ENCODE measurements at regions not wholly inside any gene's neighbourhood (a gene's known extent, or its start where the extent isn't known, plus 50 kb on each side); places are given as distances from the start of the nearest gene placed in this dataset.

GRCh38 chr9:92186631-92187030 lies 71.4 kb upstream of the SPTLC1 start:
- DNase-seq, result no peak

- DNase-seq, result no peak
Measured at GRCh38 chr9:92185681-92186080, 70.5 kb upstream of the SPTLC1 start.

GRCh38 chr9:92185096-92185495 lies 69.9 kb upstream of the SPTLC1 start:
- no peak for DNase-seq

GRCh38 chr9:92184041-92184564 lies 68.9 kb upstream of the SPTLC1 start:
- no peak for DNase-seq

- DNase-seq, result no peak
Measured at GRCh38 chr9:92183449-92183848, 68.2 kb upstream of the SPTLC1 start.

GRCh38 chr9:92181296-92181695 lies 66.1 kb upstream of the SPTLC1 start:
- no peak for DNase-seq

- DNase-seq, result peak in 44 of 58 donors; percentile 3 to 85 (median 45)
Measured at GRCh38 chr9:92180669-92181181, 65.5 kb upstream of the SPTLC1 start.

GRCh38 chr9:92180002-92180400 lies 64.8 kb upstream of the SPTLC1 start:
- no peak for DNase-seq

- DNase-seq, result no peak
Measured at GRCh38 chr9:92179286-92180001, 64.2 kb upstream of the SPTLC1 start.

GRCh38 chr9:92177591-92177990 lies 62.4 kb upstream of the SPTLC1 start:
- DNase-seq, result no peak

GRCh38 chr9:92176800-92177185 lies 61.6 kb upstream of the SPTLC1 start:
- DNase-seq, result no peak

- DNase-seq, result no peak
Measured at GRCh38 chr9:92176068-92176799, 61.0 kb upstream of the SPTLC1 start.

- no peak for DNase-seq
Measured at GRCh38 chr9:92175441-92175840, 60.2 kb upstream of the SPTLC1 start.

GRCh38 chr9:92173318-92173717 lies 58.1 kb upstream of the SPTLC1 start:
- no peak for DNase-seq

GRCh38 chr9:92171822-92172221 lies 56.6 kb upstream of the SPTLC1 start:
- DNase-seq, result no peak

- DNase-seq, result no peak
Measured at GRCh38 chr9:92171281-92171680, 56.1 kb upstream of the SPTLC1 start.

GRCh38 chr9:92170848-92171247 lies 55.6 kb upstream of the SPTLC1 start:
- no peak for DNase-seq

GRCh38 chr9:92165484-92165883 lies 50.3 kb upstream of the SPTLC1 start:
- DNase-seq, result no peak
